Activated CD8-positive, alpha-beta T cell treated with anti-CD3 and anti-CD28 coated beads for 36 hours (primary cell): ENCODE measurements at regions not wholly inside any gene's neighbourhood (a gene's known extent, or its start where the extent isn't known, plus 50 kb on each side); places are given as distances from the start of the nearest gene placed in this dataset.

ENCODE experiments used
- ATAC-seq: fragments of 200-7000 bp; cut with Tn5 transposase; one replicate; pipeline ENCODE4 v1.10.0; 2021; ENCODE audit warnings: mild to moderate bottlenecking, moderate library complexity
- CTCF ChIA-PET: fragments of 350-600 bp; sonication (Branson Sonifier 250); formaldehyde crosslinking; loops from one replicate; lab custom pipeline; 2021; ENCODE audit warnings: antibody characterized with exemption; lab: Charles Lee
- POLR2A ChIA-PET: fragments of 350-600 bp; sonication (Branson Sonifier 250); formaldehyde crosslinking; loops from one replicate; lab custom pipeline; 2021; ENCODE audit warnings: antibody characterized with exemption; lab: Charles Lee
- DNase-seq: peaks from one replicate; pipeline ENCODE4 v3.0.0-alpha.2; 2020
- H3K27ac Mint-ChIP-seq: one replicate; pipeline ENCODE4 v1.8.0; 2021; ENCODE audit warnings: mild to moderate bottlenecking, mixed read lengths
- H3K27me3 Mint-ChIP-seq: one replicate; pipeline ENCODE4 v1.8.0; 2021; ENCODE audit warnings: mixed read lengths
- H3K36me3 Mint-ChIP-seq: one replicate; pipeline ENCODE4 v1.8.0; 2021; ENCODE audit warnings: low read depth, mixed read lengths
- H3K4me1 Mint-ChIP-seq: one replicate; pipeline ENCODE4 v1.8.0; 2021; ENCODE audit warnings: low read depth, mixed read lengths
- H3K4me3 Mint-ChIP-seq: one replicate; pipeline ENCODE4 v1.8.0; 2021; ENCODE audit warnings: mild to moderate bottlenecking, moderate library complexity, mixed read lengths
- H3K9me3 Mint-ChIP-seq: one replicate; pipeline ENCODE4 v1.8.0; 2021; ENCODE audit warnings: mixed read lengths
- CTCF ChIP-seq: fragments of 200-600 bp; IDR thresholded peaks from one replicate; pipeline ENCODE4 v1.8.0; 2022; ENCODE audit warnings: antibody characterized with exemption, mild to moderate bottlenecking
- intact Hi-C: fragments of 100-400 bp; cut with micrococcal nuclease; formaldehyde crosslinking; loops from one replicate; pipeline ENCODE4 v1.10.0; 2022

- CTCF ChIA-PET: no interaction called here
- Mint-ChIP-seq H3K9me3 (no peaks in the 10 kb centered on the region), H3K4me3 (no peak overlapping the region), H3K27me3 (no peaks in the 10 kb centered on the region), H3K27ac (no peak overlapping the region), H3K36me3 (no peaks in the 10 kb centered on the region), H3K4me1 (no peaks in the 10 kb centered on the region)
- ATAC-seq (no peak), DNase-seq (no peak)
- no peak for TF ChIP-seq CTCF
- POLR2A ChIA-PET: no interaction called here
- intact Hi-C loops: no loop called here
Measured at GRCh38 chrX:129108936-129109335, 414.4 kb downstream of the SMARCA1 start.

GRCh38 chrX:129099207-129099606 is 424.1 kb downstream of the SMARCA1 start:
- H3K9me3 Mint-ChIP-seq: no peaks in the 10 kb centered on the region
- intact Hi-C loops: no loop called here
- no peaks in the 10 kb centered on the region for H3K4me1 Mint-ChIP-seq
- H3K4me3 Mint-ChIP-seq: no peak overlapping the region
- H3K27me3 Mint-ChIP-seq: no peaks in the 10 kb centered on the region
- DNase-seq (no peak), ATAC-seq (no peak)
- TF ChIP-seq CTCF: no peak
- no peaks in the 10 kb centered on the region for H3K36me3 Mint-ChIP-seq
- POLR2A ChIA-PET: no interaction called here
- no peak overlapping the region for H3K27ac Mint-ChIP-seq
- CTCF ChIA-PET: no interaction called here

GRCh38 chrX:129097668-129098067 is 425.6 kb downstream of the SMARCA1 start:
- no peak for ATAC-seq
- no peaks in the 10 kb centered on the region for H3K27me3 Mint-ChIP-seq
- ChIA-PET POLR2A (no interaction called here), CTCF (no interaction called here)
- TF ChIP-seq CTCF: no peak
- H3K36me3 Mint-ChIP-seq: no peaks in the 10 kb centered on the region
- H3K4me3 Mint-ChIP-seq: no peak overlapping the region
- no peak overlapping the region for H3K27ac Mint-ChIP-seq
- no peaks in the 10 kb centered on the region for H3K4me1 Mint-ChIP-seq
- intact Hi-C loops: no loop called here
- H3K9me3 Mint-ChIP-seq: no peaks in the 10 kb centered on the region
- no peak for DNase-seq

GRCh38 chrX:129093706-129094105 is 429.6 kb downstream of the SMARCA1 start:
- POLR2A ChIA-PET: no interaction called here
- no peak for ATAC-seq
- CTCF ChIA-PET: no interaction called here
- no peaks in the 10 kb centered on the region for H3K9me3 Mint-ChIP-seq
- no peak overlapping the region for H3K4me3 Mint-ChIP-seq
- no peak for TF ChIP-seq CTCF
- intact Hi-C loops: no loop called here
- H3K27ac Mint-ChIP-seq: no peak overlapping the region
- H3K36me3 Mint-ChIP-seq: no peaks in the 10 kb centered on the region
- H3K4me1 Mint-ChIP-seq: no peaks in the 10 kb centered on the region
- no peaks in the 10 kb centered on the region for H3K27me3 Mint-ChIP-seq
- DNase-seq: no peak

- Mint-ChIP-seq H3K27me3 (no peaks in the 10 kb centered on the region), H3K36me3 (no peaks in the 10 kb centered on the region), H3K4me1 (no peaks in the 10 kb centered on the region), H3K27ac (no peak overlapping the region), H3K4me3 (no peak overlapping the region), H3K9me3 (no peaks in the 10 kb centered on the region)
- ChIA-PET POLR2A (no interaction called here), CTCF (no interaction called here)
- intact Hi-C loops: no loop called here
- DNase-seq (no peak), ATAC-seq (no peak)
- TF ChIP-seq CTCF: no peak
Measured at GRCh38 chrX:129092757-129093156, 430.5 kb downstream of the SMARCA1 start.
